Right lobe of liver (tissue), 4 donors: ENCODE measurements at regions not wholly inside any gene's neighbourhood (a gene's known extent, or its start where the extent isn't known, plus 50 kb on each side); places are given as distances from the start of the nearest gene placed in this dataset.

Experiments
- POLR2A ChIP-seq: fragments of 450-650 bp; IDR thresholded peaks from one replicate; pipeline ENCODE4 v1.6.1; 2017; ENCODE audit warnings: antibody characterized with exemption, mild to moderate bottlenecking
- TF ChIP-seq, protein P1 (sequence below), 4 donors: fragments of 200-600 bp in 3 of 4; fragments of 450-650 bp in 1 of 4; IDR thresholded peaks; one replicate each; pipeline versions ENCODE4 v1.5.1 to v1.8.0; 2016 to 2022; ENCODE audit warnings: antibody characterized with exemption in 4 of 4, mild to moderate bottlenecking in 2 of 4
- donor health status: DM: no; HTN: no; CAD: no.
- donor health status: DM: no; HTN: no; CAD: no.
- donor health status: DM: no; HTN: yes; CAD: no.

DNA sequence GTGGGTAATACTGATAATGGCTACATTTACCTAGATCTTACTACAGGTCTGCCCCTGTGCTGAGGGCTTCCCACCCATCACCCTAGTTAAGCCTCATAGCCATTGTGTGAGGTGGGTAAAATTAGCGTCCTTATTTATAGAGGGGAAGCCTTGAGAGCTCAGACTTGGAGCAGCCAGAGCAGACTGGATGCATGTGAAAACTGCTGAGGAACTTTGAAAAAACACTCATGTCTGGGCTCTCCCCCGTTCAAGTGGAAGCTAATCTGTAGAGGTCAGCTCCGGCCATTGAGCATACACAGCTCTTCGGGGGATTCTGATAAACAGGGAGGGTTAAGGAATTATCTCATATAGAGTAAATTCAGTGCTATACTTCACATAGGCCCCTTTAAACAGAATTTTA, 389.7 kb downstream of the RPS6KC1 start:
- no peak for TF ChIP-seq POLR2A
- TF ChIP-seq, protein P1, sequence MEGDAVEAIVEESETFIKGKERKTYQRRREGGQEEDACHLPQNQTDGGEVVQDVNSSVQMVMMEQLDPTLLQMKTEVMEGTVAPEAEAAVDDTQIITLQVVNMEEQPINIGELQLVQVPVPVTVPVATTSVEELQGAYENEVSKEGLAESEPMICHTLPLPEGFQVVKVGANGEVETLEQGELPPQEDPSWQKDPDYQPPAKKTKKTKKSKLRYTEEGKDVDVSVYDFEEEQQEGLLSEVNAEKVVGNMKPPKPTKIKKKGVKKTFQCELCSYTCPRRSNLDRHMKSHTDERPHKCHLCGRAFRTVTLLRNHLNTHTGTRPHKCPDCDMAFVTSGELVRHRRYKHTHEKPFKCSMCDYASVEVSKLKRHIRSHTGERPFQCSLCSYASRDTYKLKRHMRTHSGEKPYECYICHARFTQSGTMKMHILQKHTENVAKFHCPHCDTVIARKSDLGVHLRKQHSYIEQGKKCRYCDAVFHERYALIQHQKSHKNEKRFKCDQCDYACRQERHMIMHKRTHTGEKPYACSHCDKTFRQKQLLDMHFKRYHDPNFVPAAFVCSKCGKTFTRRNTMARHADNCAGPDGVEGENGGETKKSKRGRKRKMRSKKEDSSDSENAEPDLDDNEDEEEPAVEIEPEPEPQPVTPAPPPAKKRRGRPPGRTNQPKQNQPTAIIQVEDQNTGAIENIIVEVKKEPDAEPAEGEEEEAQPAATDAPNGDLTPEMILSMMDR (IDR thresholded peaks at IDR 0.05), result no peak
